ENCODE measurements at regions not wholly inside any gene's neighbourhood (a gene's known extent, or its start where the extent isn't known, plus 50 kb on each side); places are given as distances from the start of the nearest gene placed in this dataset.

DNA sequence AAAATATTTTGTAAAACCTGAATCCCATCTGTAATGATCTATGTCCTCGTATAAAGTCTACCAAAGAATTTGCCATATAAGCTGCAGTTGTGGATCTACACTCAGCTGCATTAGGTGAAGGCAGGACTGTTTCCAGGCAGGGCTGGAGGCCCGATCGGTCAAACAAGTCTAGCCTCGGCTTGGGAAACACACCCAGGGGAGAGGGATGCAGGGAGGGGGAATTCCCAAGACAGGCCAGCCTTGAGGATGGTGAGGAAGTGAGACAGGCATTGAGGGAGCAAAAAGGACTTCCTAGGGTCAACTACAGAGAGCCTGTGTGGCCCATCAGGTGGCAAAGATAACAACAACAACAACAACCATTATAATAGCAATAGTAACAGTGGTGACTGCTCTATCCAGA is 174.1 kb upstream of the FSTL4 start (continued):
- TF ChIP-seq, protein P1, sequence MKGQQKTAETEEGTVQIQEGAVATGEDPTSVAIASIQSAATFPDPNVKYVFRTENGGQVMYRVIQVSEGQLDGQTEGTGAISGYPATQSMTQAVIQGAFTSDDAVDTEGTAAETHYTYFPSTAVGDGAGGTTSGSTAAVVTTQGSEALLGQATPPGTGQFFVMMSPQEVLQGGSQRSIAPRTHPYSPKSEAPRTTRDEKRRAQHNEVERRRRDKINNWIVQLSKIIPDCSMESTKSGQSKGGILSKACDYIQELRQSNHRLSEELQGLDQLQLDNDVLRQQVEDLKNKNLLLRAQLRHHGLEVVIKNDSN (IDR thresholded peaks at IDR 0.05; ENCODE audit: borderline replicate concordance, extremely low read length, insufficient read depth, low read depth, low read length) = no peak
- no peak for TF ChIP-seq MEF2B (IDR thresholded peaks at IDR 0.05; ENCODE audit: partially characterized antibody, poor library complexity, severe bottlenecking)

GRCh38 chr5:133785182-133785581 is 172.8 kb upstream of the FSTL4 start:
- intact Hi-C loops (cut with micrococcal nuclease; ENCODE audit: unreplicated experiment) (no loop called here), in situ Hi-C loops (cut with MboI) (no loop called here)
- no peaks in the 10 kb centered on the region for H4K20me1 ChIP-seq (ENCODE audit: control insufficient read depth, insufficient read depth)
- no peaks in the 10 kb centered on the region for H3K36me3 ChIP-seq (ENCODE audit: control insufficient read depth in 2 of 2, insufficient read depth in 2 of 2, low read length in 1 of 2)
- no peak overlapping the region for H3K27ac ChIP-seq (ENCODE audit: control insufficient read depth, insufficient read depth)
- ChIA-PET RAD21 (ENCODE audit: unreplicated experiment) (no interaction called here), CTCF (interaction anchor here (1.2 kb wide), 1 partner anchor 54 kb away, joined by 3 read pairs; no protein-coding TSS in a partner anchor), SMC1A (ENCODE audit: uncharacterized antibody, unreplicated experiment) (no interaction called here), POLR2A (no interaction called here)
- no peaks in the 10 kb centered on the region for H3K27me3 ChIP-seq (replicated peaks in 1 of 2; ENCODE audit: control insufficient read depth in 2 of 2, insufficient read depth in 2 of 2, low read length in 1 of 2)
- no peak for ATAC-seq
- FAIRE-seq = no peak
- H3K79me2 ChIP-seq (ENCODE audit: control insufficient read depth, insufficient read depth, low read length) = no peaks in the 10 kb centered on the region
- no TSS peak for BruUV-seq (replicated peaks)
- H3K9me3 ChIP-seq (replicated peaks; ENCODE audit: control insufficient read depth, insufficient read depth, low read length) = peaks cover 5% of the 10 kb centered on the region; the same call in 2 of the 3 replicates
- WGBS (ENCODE audit: insufficient coverage, insufficient replicate concordance, low lambda C conversion rate, missing lambda C conversion rate) = 8% methylated on average over 3 of the region's 3 CpGs
- H2AFZ ChIP-seq (ENCODE audit: control insufficient read depth, low read depth, low read length) = no peak overlapping the region
- TF ChIP-seq ZNF274 (IDR thresholded peaks at IDR 0.05; ENCODE audit: insufficient read depth, insufficient read length) (no peak), HSF1 (IDR thresholded peaks at IDR 0.05; ENCODE audit: low read depth, low read length) (no peak), ZNF24 (IDR thresholded peaks at IDR 0.05) (no peak), KLF5 (IDR thresholded peaks at IDR 0.05; ENCODE audit: partially characterized antibody) (no peak), FOXM1 (IDR thresholded peaks at IDR 0.05; ENCODE audit: low read depth, low read length) (no peak), ESRRA (IDR thresholded peaks at IDR 0.05; ENCODE audit: low read length) (no peak), NRF1 (conservative IDR thresholded peaks at IDR 0.05; ENCODE audit: low read depth, low read length) (no peak), SREBF2 (IDR thresholded peaks at IDR 0.05; ENCODE audit: low read length) (no peak), CHD2 (IDR thresholded peaks at IDR 0.05; ENCODE audit: borderline replicate concordance, low read depth, low read length) (no peak), ZNF217 (IDR thresholded peaks at IDR 0.05) (no peak), LARP7 (IDR thresholded peaks at IDR 0.05) (no peak), POLR2AphosphoS2 (IDR thresholded peaks at IDR 0.05; ENCODE audit: low read depth, low read length) (no peak)
- H3K4me2 ChIP-seq (ENCODE audit: control insufficient read depth, insufficient read depth) = no peak overlapping the region
- no peak overlapping the region for H3K4me3 ChIP-seq
- DNase-seq (ENCODE audit: low read depth, low spot score) = no peak
- H3K9ac ChIP-seq (ENCODE audit: control insufficient read depth, insufficient read depth, low read length) = no peak overlapping the region
- no peaks in the 10 kb centered on the region for H3K4me1 ChIP-seq (ENCODE audit: control insufficient read depth, insufficient read depth, low read length)
